DMS53 treated with DMSO at 0.1 percent for 48 hours (cell line): ENCODE measurements at regions not wholly inside any gene's neighbourhood (a gene's known extent, or its start where the extent isn't known, plus 50 kb on each side); places are given as distances from the start of the nearest gene placed in this dataset.

Experiments used
- DNase-seq: peaks from one replicate; lab custom pipeline; 2025; ENCODE audit not compliant: unreplicated experiment; lab: John Stamatoyannopoulos, UW

- no peak for DNase-seq
Observed at GRCh38 chr18:66764230-66764629, 160.3 kb upstream of the CDH19 start.

GRCh38 chr18:66761166-66761565 lies 157.3 kb upstream of the CDH19 start:
- no peak for DNase-seq

GRCh38 chr18:66760559-66760958 lies 156.7 kb upstream of the CDH19 start:
- DNase-seq: no peak

- DNase-seq: no peak
Observed at GRCh38 chr18:66759050-66759828, 155.3 kb upstream of the CDH19 start.

GRCh38 chr18:66757946-66758345 lies 154.1 kb upstream of the CDH19 start:
- no peak for DNase-seq

- DNase-seq: no peak
Observed at GRCh38 chr18:66754335-66754734, 150.4 kb upstream of the CDH19 start.

- DNase-seq: peak; percentile 75
Observed at GRCh38 chr18:66752733-66753132, 148.8 kb upstream of the CDH19 start.

GRCh38 chr18:66749481-66750035 lies 145.7 kb upstream of the CDH19 start:
- no peak for DNase-seq

- DNase-seq: no peak
Observed at GRCh38 chr18:66749030-66749429, 145.1 kb upstream of the CDH19 start.

- DNase-seq: no peak
Observed at GRCh38 chr18:66742832-66743231, 138.9 kb upstream of the CDH19 start.

GRCh38 chr18:66735933-66736332 lies 132.0 kb upstream of the CDH19 start:
- DNase-seq: no peak

- no peak for DNase-seq
Observed at GRCh38 chr18:66734451-66734850, 130.6 kb upstream of the CDH19 start.

- DNase-seq: no peak
Observed at GRCh38 chr18:66731890-66732289, 128.0 kb upstream of the CDH19 start.

- DNase-seq: no peak
Observed at GRCh38 chr18:66729442-66730239, 125.8 kb upstream of the CDH19 start.

GRCh38 chr18:66728951-66729350 lies 125.1 kb upstream of the CDH19 start:
- DNase-seq: no peak

GRCh38 chr18:66727991-66728390 lies 124.1 kb upstream of the CDH19 start:
- DNase-seq: no peak

- DNase-seq: peak; percentile 31
Observed at GRCh38 chr18:66724664-66725356, 120.9 kb upstream of the CDH19 start.

GRCh38 chr18:66722671-66723070 lies 118.8 kb upstream of the CDH19 start:
- DNase-seq: no peak

- DNase-seq: no peak
Observed at GRCh38 chr18:66708646-66709045, 104.8 kb upstream of the CDH19 start.

- DNase-seq: no peak
Observed at GRCh38 chr18:66707473-66707872, 103.6 kb upstream of the CDH19 start.

GRCh38 chr18:66695281-66695680 lies 91.4 kb upstream of the CDH19 start:
- no peak for DNase-seq
